ENCODE measurements at regions not wholly inside any gene's neighbourhood (a gene's known extent, or its start where the extent isn't known, plus 50 kb on each side); places are given as distances from the start of the nearest gene placed in this dataset.

- no peaks in the 10 kb centered on the region for H3K27me3 ChIP-seq (ENCODE audit: control insufficient read depth in 2 of 2, insufficient read depth in 2 of 2, low read length in 2 of 2)
- no peaks in the 10 kb centered on the region for H3K36me3 ChIP-seq (ENCODE audit: control insufficient read depth in 2 of 3, insufficient read depth in 3 of 3, low read length in 3 of 3)
- Mint-ChIP-seq H3K4me1 (no peaks in the 10 kb centered on the region), H3K27ac (no peak overlapping the region), H3K36me3 (no peaks in the 10 kb centered on the region), H3K27me3 (no peaks in the 10 kb centered on the region), H3K9me3 (peaks cover 0 to 9% (median 0%) of the 10 kb centered on the region in 11 donors), H3K4me3 (no peak overlapping the region)
- no peak overlapping the region for H3K27ac ChIP-seq (ENCODE audit: low read depth, low read length)
- intact Hi-C loops (cut with micrococcal nuclease) = no loop called here
- ATAC-seq (no peak), DNase-seq (no peak)
- no peak overlapping the region for H3K4me3 ChIP-seq (ENCODE audit: low read length)
- ChIA-PET POLR2A (no interaction called here), CTCF (no interaction called here)
- H3K4me1 ChIP-seq (ENCODE audit: control insufficient read depth in 2 of 2, insufficient read depth in 2 of 2, low read length in 2 of 2) = no peaks in the 10 kb centered on the region
- H3K9me3 ChIP-seq (ENCODE audit: control insufficient read depth in 2 of 3, low read length in 3 of 3) = no peaks in the 10 kb centered on the region
Measured at GRCh38 chr2:59383473-59383872, 1142.3 kb upstream of the FANCL start.

- ChIA-PET CTCF (no interaction called here), POLR2A (no interaction called here)
- Histone ChIP-seq H3K36me3 (ENCODE audit: control insufficient read depth in 2 of 3, insufficient read depth in 3 of 3, low read length in 3 of 3) (no peaks in the 10 kb centered on the region), H3K4me1 (ENCODE audit: control insufficient read depth in 2 of 2, insufficient read depth in 2 of 2, low read length in 2 of 2) (no peaks in the 10 kb centered on the region), H3K27ac (ENCODE audit: low read depth, low read length) (no peak overlapping the region), H3K27me3 (ENCODE audit: control insufficient read depth in 2 of 2, insufficient read depth in 2 of 2, low read length in 2 of 2) (no peaks in the 10 kb centered on the region), H3K9me3 (ENCODE audit: control insufficient read depth in 2 of 3, low read length in 3 of 3) (no peaks in the 10 kb centered on the region), H3K4me3 (ENCODE audit: low read length) (no peak overlapping the region)
- intact Hi-C loops (cut with micrococcal nuclease) = no loop called here
- no peaks in the 10 kb centered on the region for H3K4me1 Mint-ChIP-seq
- H3K27ac Mint-ChIP-seq = no peak overlapping the region
- H3K4me3 Mint-ChIP-seq = no peak overlapping the region
- no peaks in the 10 kb centered on the region for H3K27me3 Mint-ChIP-seq
- DNase-seq = no peak
- H3K36me3 Mint-ChIP-seq = no peaks in the 10 kb centered on the region
- peaks cover 0 to 9% (median 3%) of the 10 kb centered on the region in 11 donors for H3K9me3 Mint-ChIP-seq
- ATAC-seq = no peak
Measured at GRCh38 chr2:59378127-59378526, 1137.0 kb upstream of the FANCL start.

- no peak overlapping the region for H3K27ac ChIP-seq (ENCODE audit: low read depth, low read length)
- H3K4me3 Mint-ChIP-seq = no peak overlapping the region
- no peaks in the 10 kb centered on the region for H3K4me1 Mint-ChIP-seq
- DNase-seq (no peak), ATAC-seq (no peak)
- H3K36me3 ChIP-seq (ENCODE audit: control insufficient read depth in 2 of 3, insufficient read depth in 3 of 3, low read length in 3 of 3) = no peaks in the 10 kb centered on the region
- H3K9me3 Mint-ChIP-seq = peaks cover 0 to 4% (median 0%) of the 10 kb centered on the region in 11 donors
- H3K27me3 ChIP-seq (ENCODE audit: control insufficient read depth in 2 of 2, insufficient read depth in 2 of 2, low read length in 2 of 2) = no peaks in the 10 kb centered on the region
- H3K4me3 ChIP-seq (ENCODE audit: low read length) = no peak overlapping the region
- no peaks in the 10 kb centered on the region for H3K36me3 Mint-ChIP-seq
- ChIA-PET CTCF (no interaction called here), POLR2A (no interaction called here)
- peaks cover 0 to 12% (median 5%) of the 10 kb centered on the region in 5 donors for H3K27me3 Mint-ChIP-seq
- H3K27ac Mint-ChIP-seq = no peak overlapping the region
- intact Hi-C loops (cut with micrococcal nuclease) = no loop called here
- no peaks in the 10 kb centered on the region for H3K4me1 ChIP-seq (ENCODE audit: control insufficient read depth in 2 of 2, insufficient read depth in 2 of 2, low read length in 2 of 2)
- no peaks in the 10 kb centered on the region for H3K9me3 ChIP-seq (ENCODE audit: control insufficient read depth in 2 of 3, low read length in 3 of 3)
Measured at GRCh38 chr2:59366288-59366687, 1125.2 kb upstream of the FANCL start.

- Histone ChIP-seq H3K36me3 (ENCODE audit: control insufficient read depth in 2 of 3, insufficient read depth in 3 of 3, low read length in 3 of 3) (no peaks in the 10 kb centered on the region), H3K4me3 (ENCODE audit: low read length) (no peak overlapping the region), H3K4me1 (ENCODE audit: control insufficient read depth in 2 of 2, insufficient read depth in 2 of 2, low read length in 2 of 2) (no peaks in the 10 kb centered on the region), H3K27me3 (ENCODE audit: control insufficient read depth in 2 of 2, insufficient read depth in 2 of 2, low read length in 2 of 2) (no peaks in the 10 kb centered on the region), H3K27ac (ENCODE audit: low read depth, low read length) (no peak overlapping the region), H3K9me3 (ENCODE audit: control insufficient read depth in 2 of 3, low read length in 3 of 3) (no peaks in the 10 kb centered on the region)
- DNase-seq = no peak
- ChIA-PET CTCF (no interaction called here), POLR2A (no interaction called here)
- no peaks in the 10 kb centered on the region for H3K4me1 Mint-ChIP-seq
- no peak for ATAC-seq
- H3K9me3 Mint-ChIP-seq = peaks cover 0 to 11% (median 4%) of the 10 kb centered on the region in 11 donors
- H3K36me3 Mint-ChIP-seq = no peaks in the 10 kb centered on the region
- no peak overlapping the region for H3K27ac Mint-ChIP-seq
- intact Hi-C loops (cut with micrococcal nuclease) = no loop called here
- H3K27me3 Mint-ChIP-seq = no peaks in the 10 kb centered on the region
- no peak overlapping the region for H3K4me3 Mint-ChIP-seq
Measured at GRCh38 chr2:59354498-59354897, 1113.4 kb upstream of the FANCL start.

- no peaks in the 10 kb centered on the region for H3K36me3 ChIP-seq (ENCODE audit: control insufficient read depth in 2 of 3, insufficient read depth in 3 of 3, low read length in 3 of 3)
- DNase-seq (no peak), ATAC-seq (no peak)
- no peak overlapping the region for H3K4me3 ChIP-seq (ENCODE audit: low read length)
- no peaks in the 10 kb centered on the region for H3K27me3 ChIP-seq (ENCODE audit: control insufficient read depth in 2 of 2, insufficient read depth in 2 of 2, low read length in 2 of 2)
- H3K4me1 Mint-ChIP-seq = no peaks in the 10 kb centered on the region
- no peaks in the 10 kb centered on the region for H3K9me3 ChIP-seq (ENCODE audit: control insufficient read depth in 2 of 3, low read length in 3 of 3)
- H3K36me3 Mint-ChIP-seq = no peaks in the 10 kb centered on the region
- no peak overlapping the region for H3K27ac ChIP-seq (ENCODE audit: low read depth, low read length)
- H3K27me3 Mint-ChIP-seq = no peaks in the 10 kb centered on the region
- no peaks in the 10 kb centered on the region for H3K4me1 ChIP-seq (ENCODE audit: control insufficient read depth in 2 of 2, insufficient read depth in 2 of 2, low read length in 2 of 2)
- peaks cover 0 to 14% (median 4%) of the 10 kb centered on the region in 11 donors for H3K9me3 Mint-ChIP-seq
- no peak overlapping the region for H3K27ac Mint-ChIP-seq
- intact Hi-C loops (cut with micrococcal nuclease) = no loop called here
- ChIA-PET CTCF (no interaction called here), POLR2A (no interaction called here)
- no peak overlapping the region for H3K4me3 Mint-ChIP-seq
Measured at GRCh38 chr2:59353306-59353921, 1112.3 kb upstream of the FANCL start.

GRCh38 chr2:59342166-59342565 lies 1101.0 kb upstream of the FANCL start:
- Histone ChIP-seq H3K4me3 (ENCODE audit: low read length) (no peak overlapping the region), H3K27ac (ENCODE audit: low read depth, low read length) (no peak overlapping the region), H3K36me3 (ENCODE audit: control insufficient read depth in 2 of 3, insufficient read depth in 3 of 3, low read length in 3 of 3) (no peaks in the 10 kb centered on the region), H3K9me3 (ENCODE audit: control insufficient read depth in 2 of 3, low read length in 3 of 3) (no peaks in the 10 kb centered on the region), H3K4me1 (ENCODE audit: control insufficient read depth in 2 of 2, insufficient read depth in 2 of 2, low read length in 2 of 2) (no peaks in the 10 kb centered on the region), H3K27me3 (ENCODE audit: control insufficient read depth in 2 of 2, insufficient read depth in 2 of 2, low read length in 2 of 2) (no peaks in the 10 kb centered on the region)
- Mint-ChIP-seq H3K4me3 (no peak overlapping the region), H3K27ac (no peak overlapping the region), H3K27me3 (peaks cover 0 to 3% (median 0%) of the 10 kb centered on the region in 5 donors), H3K4me1 (peaks cover 0 to 2% (median 0%) of the 10 kb centered on the region in 7 donors), H3K36me3 (no peaks in the 10 kb centered on the region), H3K9me3 (peaks cover 0 to 16% (median 0%) of the 10 kb centered on the region in 11 donors)
- CTCF ChIA-PET = no interaction called here
- ATAC-seq (no peak), DNase-seq (no peak)
- intact Hi-C loops (cut with micrococcal nuclease) = loop anchor here in 1 of 2 donors (10.0 kb wide), 1 partner anchor 1713 kb away; no protein-coding TSS in a partner anchor
- POLR2A ChIA-PET = no interaction called here

- H3K4me3 ChIP-seq (ENCODE audit: low read length) = no peak overlapping the region
- Mint-ChIP-seq H3K4me3 (no peak overlapping the region), H3K4me1 (peaks cover 0 to 2% (median 0%) of the 10 kb centered on the region in 7 donors), H3K9me3 (peaks cover 0 to 9% (median 0%) of the 10 kb centered on the region in 11 donors), H3K27me3 (peaks cover 0 to 3% (median 0%) of the 10 kb centered on the region in 5 donors), H3K36me3 (no peaks in the 10 kb centered on the region), H3K27ac (no peak overlapping the region)
- ChIA-PET POLR2A (no interaction called here), CTCF (no interaction called here)
- no peaks in the 10 kb centered on the region for H3K4me1 ChIP-seq (ENCODE audit: control insufficient read depth in 2 of 2, insufficient read depth in 2 of 2, low read length in 2 of 2)
- H3K9me3 ChIP-seq (ENCODE audit: control insufficient read depth in 2 of 3, low read length in 3 of 3) = no peaks in the 10 kb centered on the region
- H3K36me3 ChIP-seq (ENCODE audit: control insufficient read depth in 2 of 3, insufficient read depth in 3 of 3, low read length in 3 of 3) = no peaks in the 10 kb centered on the region
- DNase-seq (no peak), ATAC-seq (no peak)
- H3K27me3 ChIP-seq (ENCODE audit: control insufficient read depth in 2 of 2, insufficient read depth in 2 of 2, low read length in 2 of 2) = no peaks in the 10 kb centered on the region
- intact Hi-C loops (cut with micrococcal nuclease) = loop anchor here in 1 of 2 donors (10.0 kb wide), 1 partner anchor 1715 kb away; no protein-coding TSS in a partner anchor
- H3K27ac ChIP-seq (ENCODE audit: low read depth, low read length) = no peak overlapping the region
Measured at GRCh38 chr2:59339837-59340207, 1098.7 kb upstream of the FANCL start.

Data from naive thymus-derived CD4-positive, alpha-beta T cell (primary cell).